ENCODE measurements at regions not wholly inside any gene's neighbourhood (a gene's known extent, or its start where the extent isn't known, plus 50 kb on each side); places are given as distances from the start of the nearest gene placed in this dataset.
A peak's percentile ranks its signal among the peaks of the same experiment; 100 is the strongest.

- H3K4me1 ChIP-seq: peaks cover 0 to 27% (median 13%) of the 10 kb centered on the region in 4 donors
- H3K27ac ChIP-seq (replicated peaks in 1 of 4): no peak overlapping the region
- H3K27me3 ChIP-seq: no peaks in the 10 kb centered on the region
- no peak for TF ChIP-seq POLR2AphosphoS5 (IDR thresholded peaks at IDR 0.05)
- no peak for TF ChIP-seq POLR2A (IDR thresholded peaks at IDR 0.05; ENCODE audit: low read depth)
- no peak for TF ChIP-seq EP300 (IDR thresholded peaks at IDR 0.05)
- TF ChIP-seq CTCF (IDR thresholded peaks at IDR 0.05): no peak
- H3K36me3 ChIP-seq: no peaks in the 10 kb centered on the region
- no peaks in the 10 kb centered on the region for H3K9me3 ChIP-seq
- DNase-seq (ENCODE audit: extremely low spot score): no peak
- no peak overlapping the region for H3K4me3 ChIP-seq
- 90% methylated on average over 2 of the region's 6 CpGs for WGBS
- intact Hi-C loops (cut with DNase I): no loop called here
These were observed 183.9 kb downstream of the CXCL12 start for GRCh38 chr10:44201011-44201410.

- Histone ChIP-seq H3K4me3 (no peak overlapping the region), H3K9me3 (no peaks in the 10 kb centered on the region), H3K27ac (replicated peaks in 1 of 4) (no peak overlapping the region), H3K36me3 (no peaks in the 10 kb centered on the region), H3K4me1 (peaks cover 8 to 36% (median 21%) of the 10 kb centered on the region in 4 donors), H3K27me3 (no peaks in the 10 kb centered on the region)
- WGBS: 90% methylated on average over 12 of the region's 12 CpGs
- intact Hi-C loops (cut with DNase I): no loop called here
- no peak for TF ChIP-seq EP300 (IDR thresholded peaks at IDR 0.05)
- no peak for TF ChIP-seq POLR2A (IDR thresholded peaks at IDR 0.05; ENCODE audit: low read depth)
- no peak for TF ChIP-seq POLR2AphosphoS5 (IDR thresholded peaks at IDR 0.05)
- no peak for TF ChIP-seq CTCF (IDR thresholded peaks at IDR 0.05)
- DNase-seq (ENCODE audit: extremely low spot score): no peak
These were observed 184.8 kb downstream of the CXCL12 start for GRCh38 chr10:44199991-44200655.

GRCh38 chr10:44199267-44199666, 185.6 kb downstream of the CXCL12 start:
- DNase-seq (ENCODE audit: extremely low spot score): no peak
- Histone ChIP-seq H3K27me3 (no peaks in the 10 kb centered on the region), H3K27ac (replicated peaks in 1 of 4) (peak overlapping the region in 3 of 4 donors; percentile 31 to 67 (median 49)), H3K4me3 (no peak overlapping the region), H3K9me3 (no peaks in the 10 kb centered on the region), H3K36me3 (no peaks in the 10 kb centered on the region), H3K4me1 (peaks cover 11 to 40% (median 27%) of the 10 kb centered on the region in 4 donors)
- TF ChIP-seq POLR2AphosphoS5 (IDR thresholded peaks at IDR 0.05) (no peak), EP300 (IDR thresholded peaks at IDR 0.05) (no peak), CTCF (IDR thresholded peaks at IDR 0.05) (no peak)
- 67% methylated on average over 3 of the region's 3 CpGs for WGBS
- intact Hi-C loops (cut with DNase I): no loop called here

- no peaks in the 10 kb centered on the region for H3K36me3 ChIP-seq
- DNase-seq (ENCODE audit: extremely low spot score): peak; percentile 93
- H3K9me3 ChIP-seq: no peaks in the 10 kb centered on the region
- H3K4me1 ChIP-seq: peaks cover 11 to 40% (median 27%) of the 10 kb centered on the region in 4 donors
- peak overlapping the region; percentile 31 to 67 (median 44) for H3K27ac ChIP-seq (replicated peaks in 1 of 4)
- H3K4me3 ChIP-seq: no peak overlapping the region
- intact Hi-C loops (cut with DNase I): no loop called here
- 85% methylated on average over 2 of the region's 4 CpGs for WGBS
- no peak for TF ChIP-seq POLR2A (IDR thresholded peaks at IDR 0.05; ENCODE audit: low read depth)
- TF ChIP-seq POLR2AphosphoS5 (IDR thresholded peaks at IDR 0.05): no peak
- TF ChIP-seq CTCF (IDR thresholded peaks at IDR 0.05): no peak
- H3K27me3 ChIP-seq: no peaks in the 10 kb centered on the region
These were observed 186.2 kb downstream of the CXCL12 start for GRCh38 chr10:44198780-44199097.
